Testis (tissue), 2 donors: ENCODE measurements at regions not wholly inside any gene's neighbourhood (a gene's known extent, or its start where the extent isn't known, plus 50 kb on each side); places are given as distances from the start of the nearest gene placed in this dataset.

ENCODE experiments used
- DNase-seq: peaks from one replicate; pipeline ENCODE4 v3.0.0-alpha.2; 2019
- H3K27ac ChIP-seq, 2 donors: fragments of 200-600 bp; sonication (generic); one replicate each; pipeline ENCODE4 v1.5.1; 2019
- H3K27me3 ChIP-seq: fragments of 200-600 bp; sonication (generic); one replicate; pipeline ENCODE4 v1.5.1; 2019
- H3K36me3 ChIP-seq: fragments of 200-600 bp; sonication (generic); one replicate; pipeline ENCODE4 v1.5.1; 2017; ENCODE audit warnings: low read depth; ENCODE audit errors: missing control alignments
- H3K4me1 ChIP-seq: fragments of 200-600 bp; sonication (generic); one replicate; pipeline ENCODE4 v1.5.1; 2019
- H3K4me3 ChIP-seq, 2 donors: fragments of 200-600 bp; sonication (generic); one replicate each; pipeline ENCODE4 v1.5.1; 2017 to 2019
- H3K9me3 ChIP-seq: fragments of 200-600 bp; sonication (generic); one replicate; pipeline ENCODE4 v1.5.1; 2017
- POLR2A ChIP-seq: fragments of 450-650 bp; IDR thresholded peaks from one replicate; pipeline ENCODE4 v1.6.1; 2017; ENCODE audit warnings: antibody characterized with exemption, mild to moderate bottlenecking, moderate library complexity
- WGBS, 2 donors: methylation state at CpG; one replicate each; pipeline ENCODE4 v1.1.5; 2018; 5-methylcytosine and 5-hydroxymethylcytosine counted together
- intact Hi-C: fragments of 100-400 bp; cut with DNase I; formaldehyde crosslinking; loops from one replicate; pipeline ENCODE4 v1.15.1; 2023; ENCODE audit warnings: low total_unique reads
- TF ChIP-seq, protein P1 (sequence below), 3 experiments: fragments of 450-650 bp in 2 of 3; fragments of 200-600 bp in 1 of 3; sonication (generic) in 1 of 3; IDR thresholded peaks; one replicate each; pipeline ENCODE4 v1.5.1; 2016 to 2019; ENCODE audit warnings: antibody characterized with exemption in 3 of 3, mild to moderate bottlenecking in 2 of 3, moderate library complexity in 1 of 3

DNA sequence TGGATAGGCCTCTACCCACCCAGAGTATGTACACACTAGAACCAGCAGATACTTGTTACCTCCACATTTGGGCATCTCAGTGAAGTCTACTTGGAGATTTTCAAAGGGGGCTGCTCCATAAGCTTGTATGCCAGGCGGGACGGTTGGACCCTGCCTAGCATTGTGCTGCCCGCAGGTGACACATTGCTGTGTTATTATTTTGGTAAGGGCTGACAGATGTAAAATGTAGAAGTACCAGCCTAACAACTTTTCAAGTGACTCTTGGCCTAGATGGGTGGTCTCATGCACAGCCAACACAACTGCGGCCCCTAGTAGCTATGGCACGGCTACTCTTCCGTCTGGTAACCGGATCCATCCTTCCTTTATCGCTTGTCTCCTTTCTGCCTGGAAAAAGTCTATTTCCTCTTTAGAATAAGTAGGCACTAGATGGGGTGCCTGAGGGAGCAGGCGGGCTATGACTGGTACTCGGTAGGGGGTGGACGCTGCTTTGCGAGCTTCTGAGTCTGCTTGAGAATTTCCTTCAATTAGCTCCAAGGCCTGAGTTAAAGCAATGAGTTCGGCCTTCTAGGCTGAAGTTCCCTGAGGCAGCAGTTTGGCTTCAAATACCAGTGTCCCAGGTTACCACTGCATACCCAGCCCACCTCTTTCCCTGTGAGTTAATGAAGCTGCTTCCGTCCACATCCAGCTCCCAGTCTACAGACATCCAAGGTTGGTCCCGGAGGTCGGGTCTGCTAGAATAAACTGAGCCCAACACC, 405.3 kb downstream of the TGFB2 start:
- no peaks in the 10 kb centered on the region for H3K36me3 ChIP-seq
- no peaks in the 10 kb centered on the region for H3K4me1 ChIP-seq
- TF ChIP-seq, protein P1, sequence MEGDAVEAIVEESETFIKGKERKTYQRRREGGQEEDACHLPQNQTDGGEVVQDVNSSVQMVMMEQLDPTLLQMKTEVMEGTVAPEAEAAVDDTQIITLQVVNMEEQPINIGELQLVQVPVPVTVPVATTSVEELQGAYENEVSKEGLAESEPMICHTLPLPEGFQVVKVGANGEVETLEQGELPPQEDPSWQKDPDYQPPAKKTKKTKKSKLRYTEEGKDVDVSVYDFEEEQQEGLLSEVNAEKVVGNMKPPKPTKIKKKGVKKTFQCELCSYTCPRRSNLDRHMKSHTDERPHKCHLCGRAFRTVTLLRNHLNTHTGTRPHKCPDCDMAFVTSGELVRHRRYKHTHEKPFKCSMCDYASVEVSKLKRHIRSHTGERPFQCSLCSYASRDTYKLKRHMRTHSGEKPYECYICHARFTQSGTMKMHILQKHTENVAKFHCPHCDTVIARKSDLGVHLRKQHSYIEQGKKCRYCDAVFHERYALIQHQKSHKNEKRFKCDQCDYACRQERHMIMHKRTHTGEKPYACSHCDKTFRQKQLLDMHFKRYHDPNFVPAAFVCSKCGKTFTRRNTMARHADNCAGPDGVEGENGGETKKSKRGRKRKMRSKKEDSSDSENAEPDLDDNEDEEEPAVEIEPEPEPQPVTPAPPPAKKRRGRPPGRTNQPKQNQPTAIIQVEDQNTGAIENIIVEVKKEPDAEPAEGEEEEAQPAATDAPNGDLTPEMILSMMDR (IDR thresholded peaks at IDR 0.05): no peak
- TF ChIP-seq POLR2A: no peak
- H3K27ac ChIP-seq: no peak overlapping the region
- H3K27me3 ChIP-seq: no peaks in the 10 kb centered on the region
- intact Hi-C loops: no loop called here
- 90 to 95% methylated on average over 12 to 16 of the region's 16 CpGs for WGBS, 2 donors
- H3K9me3 ChIP-seq: no peaks in the 10 kb centered on the region
- H3K4me3 ChIP-seq: no peak overlapping the region
- DNase-seq: no peak

DNA sequence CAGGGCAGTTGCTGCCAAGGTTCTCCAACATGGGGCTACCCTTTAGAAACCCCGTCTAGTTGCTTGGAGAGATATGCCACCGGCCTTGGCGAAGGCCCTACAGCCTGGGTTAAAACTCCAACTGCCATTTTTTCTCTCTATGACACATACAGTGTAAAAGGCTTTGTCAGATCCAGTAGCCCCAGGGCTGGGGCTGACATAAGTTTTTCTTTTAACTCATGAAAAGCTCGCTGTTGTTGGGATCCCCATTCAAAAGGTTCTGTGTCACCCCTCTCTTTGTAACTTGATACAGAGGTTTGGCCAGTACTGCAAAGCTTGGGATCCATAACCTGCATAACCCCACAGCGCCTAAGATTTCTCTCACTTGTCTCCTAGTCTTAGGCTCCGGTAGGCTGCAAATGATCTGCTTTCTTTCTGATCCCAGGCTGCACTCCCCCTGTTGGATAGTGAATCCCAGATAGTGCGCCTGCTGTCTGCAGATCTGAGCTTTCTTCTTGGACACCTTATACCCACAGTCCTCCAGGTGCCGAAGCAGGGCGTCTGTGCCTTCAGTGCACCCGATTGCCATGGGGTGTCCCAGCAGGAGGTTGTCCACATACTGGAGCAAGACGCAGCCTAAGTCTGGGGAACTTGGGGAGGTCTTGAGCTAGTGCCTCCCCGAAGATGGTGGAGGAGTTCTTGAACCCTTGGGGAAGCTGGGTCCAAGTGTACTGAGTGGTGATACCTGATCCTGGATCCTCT, 406.2 kb downstream of the TGFB2 start:
- Histone ChIP-seq H3K27me3 (no peaks in the 10 kb centered on the region), H3K36me3 (no peaks in the 10 kb centered on the region), H3K9me3 (no peaks in the 10 kb centered on the region), H3K4me3 (no peak overlapping the region), H3K4me1 (no peaks in the 10 kb centered on the region), H3K27ac (no peak overlapping the region)
- intact Hi-C loops: no loop called here
- TF ChIP-seq, protein P1 (IDR thresholded peaks at IDR 0.05): no peak
- TF ChIP-seq POLR2A: no peak
- no peak for DNase-seq
- 90 to 94% methylated on average over 8 to 12 of the region's 12 CpGs for WGBS, 2 donors

DNA sequence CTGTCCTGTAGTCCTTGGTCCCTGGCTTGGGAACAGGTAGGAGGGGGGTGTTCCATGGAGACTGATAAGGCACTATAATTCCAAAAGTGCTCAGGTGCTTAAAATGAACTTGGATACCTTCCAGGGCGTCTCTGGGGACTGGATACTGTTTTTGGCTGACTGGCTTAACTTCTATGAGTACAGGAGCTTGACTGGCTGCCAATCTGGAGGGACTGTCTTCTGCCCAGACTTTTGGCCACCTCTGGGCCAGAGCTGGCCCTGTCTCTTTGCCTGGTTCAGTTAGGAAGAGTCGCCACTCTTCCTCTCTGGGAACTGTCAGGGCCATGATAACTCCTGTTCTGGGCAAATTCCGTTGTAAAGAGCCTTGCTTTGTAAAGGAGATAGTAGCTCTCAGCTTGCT, 407.0 kb downstream of the TGFB2 start:
- TF ChIP-seq POLR2A: no peak
- TF ChIP-seq, protein P1 (IDR thresholded peaks at IDR 0.05): no peak
- no peak for DNase-seq
- Histone ChIP-seq H3K4me1 (no peaks in the 10 kb centered on the region), H3K4me3 (no peak overlapping the region), H3K27me3 (no peaks in the 10 kb centered on the region), H3K27ac (no peak overlapping the region), H3K9me3 (no peaks in the 10 kb centered on the region), H3K36me3 (no peaks in the 10 kb centered on the region)
- 75 to 81% methylated on average over 3 of the region's 3 CpGs for WGBS, 2 donors
- intact Hi-C loops: no loop called here

DNA sequence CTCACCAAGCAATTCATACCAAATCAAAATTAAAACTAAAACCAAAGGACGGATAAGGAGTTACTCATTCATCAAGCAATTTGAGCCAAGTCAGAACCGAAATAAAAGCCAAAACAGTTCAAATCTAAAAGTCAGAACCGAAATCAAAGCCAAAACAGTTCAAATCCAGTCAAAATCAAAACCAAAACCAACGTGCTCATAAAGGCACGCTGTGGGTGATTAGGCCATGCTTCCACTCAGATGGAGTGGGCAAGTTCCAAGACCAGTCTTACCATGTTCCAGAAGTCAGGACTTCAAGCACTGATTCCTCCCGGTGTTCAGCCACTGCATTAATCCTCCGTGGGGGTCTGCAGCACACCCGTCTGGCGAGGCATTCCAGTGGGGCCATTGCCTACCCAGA, 409.3 kb downstream of the TGFB2 start:
- 91 to 94% methylated on average over 9 of the region's 9 CpGs for WGBS, 2 donors
- Histone ChIP-seq H3K27ac (no peak overlapping the region), H3K36me3 (no peaks in the 10 kb centered on the region), H3K9me3 (no peaks in the 10 kb centered on the region), H3K4me3 (no peak overlapping the region), H3K27me3 (no peaks in the 10 kb centered on the region), H3K4me1 (no peaks in the 10 kb centered on the region)
- intact Hi-C loops: no loop called here
- no peak for DNase-seq
- TF ChIP-seq POLR2A: no peak
- TF ChIP-seq, protein P1 (IDR thresholded peaks at IDR 0.05): no peak
